ENCODE measurements at regions not wholly inside any gene's neighbourhood (a gene's known extent, or its start where the extent isn't known, plus 50 kb on each side); places are given as distances from the start of the nearest gene placed in this dataset.

DNA sequence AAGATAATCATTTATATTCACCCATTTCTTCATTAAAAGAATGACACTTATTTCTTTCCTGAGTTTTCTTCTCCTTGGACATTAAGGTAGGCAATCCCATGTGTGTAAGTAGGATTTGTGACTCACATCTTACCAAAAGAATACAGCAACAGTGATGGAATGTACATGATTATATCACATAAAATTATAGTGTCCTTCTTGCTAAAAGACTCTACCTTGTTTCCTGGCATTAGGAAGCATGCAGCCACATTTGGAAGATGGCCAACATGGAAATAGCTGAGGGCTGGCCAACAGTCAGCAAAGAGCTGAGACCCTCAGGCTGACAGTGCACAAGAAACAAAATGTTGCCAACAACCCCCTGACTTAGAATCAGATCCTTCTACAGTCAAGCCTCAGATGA, 327.9 kb upstream of the MARCKS start:
- Histone ChIP-seq H3K4me3 (replicated peaks in 1 of 3; ENCODE audit: insufficient read depth in 1 of 3, low read depth in 1 of 3, low read length in 3 of 3) (no peak overlapping the region), H3K79me2 (ENCODE audit: control insufficient read depth, insufficient read depth, low read length) (no peaks in the 10 kb centered on the region), H3K4me2 (ENCODE audit: insufficient read depth, low read length) (no peak overlapping the region), H2AFZ (ENCODE audit: low read depth, low read length) (no peak overlapping the region), H3K4me1 (ENCODE audit: control insufficient read depth, extremely low read depth, insufficient read depth, low read length) (no peaks in the 10 kb centered on the region), H3K36me3 (ENCODE audit: control insufficient read depth in 2 of 2, extremely low read depth in 1 of 2, insufficient read depth in 2 of 2, low read length in 2 of 2) (no peaks in the 10 kb centered on the region), H3K9me3 (replicated peaks; ENCODE audit: control insufficient read depth, insufficient read depth, low read length) (no peaks in the 10 kb centered on the region), H3K27me3 (ENCODE audit: control insufficient read depth in 2 of 2, insufficient read depth in 2 of 2, low read length in 2 of 2) (no peaks in the 10 kb centered on the region), H3K27ac (ENCODE audit: insufficient read depth, low read depth, low read length) (no peak overlapping the region), H3K9ac (replicated peaks; ENCODE audit: extremely low read depth, insufficient read depth, low read length) (no peak overlapping the region), H3K9me1 (replicated peaks; ENCODE audit: control insufficient read depth, extremely low read depth, insufficient read depth, low read length) (no peaks in the 10 kb centered on the region), H4K20me1 (replicated peaks; ENCODE audit: control insufficient read depth, extremely low read depth, insufficient read depth, low read length) (no peaks in the 10 kb centered on the region)
- dilution Hi-C loops (cut with MboI; ENCODE audit: extremely low pct_ligation_motif_present, low sequenced_read_pairs) (no loop called here), intact Hi-C loops (cut with micrococcal nuclease) (no loop called here)
- CTCF ChIA-PET, result no interaction called here
- no peak for FAIRE-seq
- TF ChIP-seq, protein P1, sequence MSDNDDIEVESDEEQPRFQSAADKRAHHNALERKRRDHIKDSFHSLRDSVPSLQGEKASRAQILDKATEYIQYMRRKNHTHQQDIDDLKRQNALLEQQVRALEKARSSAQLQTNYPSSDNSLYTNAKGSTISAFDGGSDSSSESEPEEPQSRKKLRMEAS (IDR thresholded peaks at IDR 0.05; ENCODE audit: insufficient read depth, insufficient read length), result no peak
- no peak for TF ChIP-seq MYC (IDR thresholded peaks at IDR 0.05; ENCODE audit: low read depth, low read length)
- no peak for TF ChIP-seq FOS (IDR thresholded peaks at IDR 0.05; ENCODE audit: borderline replicate concordance, insufficient read depth, low read length)
- TF ChIP-seq GATA2 (IDR thresholded peaks at IDR 0.05; ENCODE audit: insufficient read depth, insufficient read length, low read depth, low read length), result no peak
- no peak for TF ChIP-seq POLR2AphosphoS5 (IDR thresholded peaks at IDR 0.05; ENCODE audit: insufficient read depth, low read depth, low read length)
- TF ChIP-seq POLR2A (IDR thresholded peaks at IDR 0.05; ENCODE audit: low read depth, low read length), result no peak
- TF ChIP-seq JUN (IDR thresholded peaks at IDR 0.05; ENCODE audit: borderline replicate concordance, insufficient read depth, insufficient read length, low read depth), result no peak
- TF ChIP-seq, protein P2, sequence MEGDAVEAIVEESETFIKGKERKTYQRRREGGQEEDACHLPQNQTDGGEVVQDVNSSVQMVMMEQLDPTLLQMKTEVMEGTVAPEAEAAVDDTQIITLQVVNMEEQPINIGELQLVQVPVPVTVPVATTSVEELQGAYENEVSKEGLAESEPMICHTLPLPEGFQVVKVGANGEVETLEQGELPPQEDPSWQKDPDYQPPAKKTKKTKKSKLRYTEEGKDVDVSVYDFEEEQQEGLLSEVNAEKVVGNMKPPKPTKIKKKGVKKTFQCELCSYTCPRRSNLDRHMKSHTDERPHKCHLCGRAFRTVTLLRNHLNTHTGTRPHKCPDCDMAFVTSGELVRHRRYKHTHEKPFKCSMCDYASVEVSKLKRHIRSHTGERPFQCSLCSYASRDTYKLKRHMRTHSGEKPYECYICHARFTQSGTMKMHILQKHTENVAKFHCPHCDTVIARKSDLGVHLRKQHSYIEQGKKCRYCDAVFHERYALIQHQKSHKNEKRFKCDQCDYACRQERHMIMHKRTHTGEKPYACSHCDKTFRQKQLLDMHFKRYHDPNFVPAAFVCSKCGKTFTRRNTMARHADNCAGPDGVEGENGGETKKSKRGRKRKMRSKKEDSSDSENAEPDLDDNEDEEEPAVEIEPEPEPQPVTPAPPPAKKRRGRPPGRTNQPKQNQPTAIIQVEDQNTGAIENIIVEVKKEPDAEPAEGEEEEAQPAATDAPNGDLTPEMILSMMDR (IDR thresholded peaks at IDR 0.05; ENCODE audit: extremely low read depth in 1 of 2, insufficient read depth in 1 of 2, low read depth in 1 of 2, low read length in 2 of 2), result no peak
- no peak for TF ChIP-seq EZH2 (IDR thresholded peaks at IDR 0.05; ENCODE audit: borderline replicate concordance, low read depth, low read length, severe bottlenecking)
- no TSS peak for BruUV-seq (replicated peaks)
- POLR2A ChIA-PET, result no interaction called here
- peak; percentile 24 for DNase-seq (ENCODE audit: low read depth, low spot score)

Measured in endothelial cell of umbilical vein (primary cell).